ENCODE measurements at regions not wholly inside any gene's neighbourhood (a gene's known extent, or its start where the extent isn't known, plus 50 kb on each side); places are given as distances from the start of the nearest gene placed in this dataset.

GRCh38 chr1:190906206-190906725, 428.6 kb upstream of the BRINP3 start:
- H3K27ac ChIP-seq = no peak overlapping the region
- H3K27me3 ChIP-seq = no peaks in the 10 kb centered on the region
- no peaks in the 10 kb centered on the region for H3K4me1 ChIP-seq
- H3K36me3 ChIP-seq = no peaks in the 10 kb centered on the region
- H3K9me3 ChIP-seq = no peaks in the 10 kb centered on the region
- no peak for TF ChIP-seq CTCF (IDR thresholded peaks at IDR 0.05)
- no peak overlapping the region for H3K4me3 ChIP-seq
- DNase-seq (ENCODE audit: low spot score) = no peak

DNA sequence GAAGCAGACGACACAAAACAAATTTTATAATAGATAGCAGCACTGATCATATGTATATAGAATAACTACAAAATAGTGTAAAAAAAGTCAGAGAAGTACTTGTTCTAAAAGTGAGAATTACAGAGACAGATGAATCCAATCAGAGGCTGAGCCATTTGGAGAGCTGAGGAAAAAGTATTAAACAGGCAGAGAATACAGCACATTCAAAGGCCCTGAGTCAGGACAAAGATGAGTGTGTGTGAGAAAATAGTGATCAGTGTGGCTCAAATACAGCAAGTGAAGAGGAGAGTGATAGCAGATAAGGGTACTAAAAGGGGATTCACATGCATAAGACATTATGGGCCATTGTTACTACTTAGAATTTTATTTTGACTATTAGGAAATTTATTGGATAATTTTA, 430.6 kb upstream of the BRINP3 start:
- Histone ChIP-seq H3K36me3 (no peaks in the 10 kb centered on the region), H3K27me3 (no peaks in the 10 kb centered on the region), H3K4me3 (no peak overlapping the region), H3K4me1 (no peaks in the 10 kb centered on the region), H3K9me3 (no peaks in the 10 kb centered on the region), H3K27ac (no peak overlapping the region)
- TF ChIP-seq CTCF (IDR thresholded peaks at IDR 0.05) = no peak
- no peak for DNase-seq (ENCODE audit: low spot score)

DNA sequence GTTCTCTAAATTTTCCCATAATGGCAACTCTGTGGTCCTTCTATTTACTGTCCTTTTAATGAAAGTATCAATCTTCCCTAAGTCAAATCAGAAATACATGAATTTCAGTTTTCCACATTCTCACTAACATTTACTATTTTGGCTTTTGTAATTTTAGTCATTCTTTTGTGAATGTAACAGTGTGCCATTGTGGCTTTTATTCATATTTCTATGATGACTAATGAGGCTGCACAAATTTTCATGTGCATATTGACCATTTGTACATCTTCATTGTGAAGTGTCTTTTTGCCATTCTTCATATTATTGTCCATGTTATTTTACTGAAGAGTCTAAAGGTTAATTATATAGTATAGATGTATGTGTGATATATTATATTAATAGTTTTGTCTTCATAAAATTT, 431.0 kb upstream of the BRINP3 start:
- Histone ChIP-seq H3K9me3 (no peaks in the 10 kb centered on the region), H3K36me3 (no peaks in the 10 kb centered on the region), H3K4me1 (no peaks in the 10 kb centered on the region), H3K4me3 (no peak overlapping the region), H3K27ac (no peak overlapping the region), H3K27me3 (no peaks in the 10 kb centered on the region)
- DNase-seq (ENCODE audit: low spot score) = no peak
- TF ChIP-seq CTCF (IDR thresholded peaks at IDR 0.05) = no peak

- no peak for TF ChIP-seq CTCF (IDR thresholded peaks at IDR 0.05)
- H3K4me1 ChIP-seq = no peaks in the 10 kb centered on the region
- no peaks in the 10 kb centered on the region for H3K27me3 ChIP-seq
- no peak overlapping the region for H3K27ac ChIP-seq
- no peak overlapping the region for H3K4me3 ChIP-seq
- DNase-seq (ENCODE audit: low spot score) = no peak
- no peaks in the 10 kb centered on the region for H3K36me3 ChIP-seq
- no peaks in the 10 kb centered on the region for H3K9me3 ChIP-seq
These were observed 458.3 kb upstream of the BRINP3 start for GRCh38 chr1:190935925-190936324.

DNA sequence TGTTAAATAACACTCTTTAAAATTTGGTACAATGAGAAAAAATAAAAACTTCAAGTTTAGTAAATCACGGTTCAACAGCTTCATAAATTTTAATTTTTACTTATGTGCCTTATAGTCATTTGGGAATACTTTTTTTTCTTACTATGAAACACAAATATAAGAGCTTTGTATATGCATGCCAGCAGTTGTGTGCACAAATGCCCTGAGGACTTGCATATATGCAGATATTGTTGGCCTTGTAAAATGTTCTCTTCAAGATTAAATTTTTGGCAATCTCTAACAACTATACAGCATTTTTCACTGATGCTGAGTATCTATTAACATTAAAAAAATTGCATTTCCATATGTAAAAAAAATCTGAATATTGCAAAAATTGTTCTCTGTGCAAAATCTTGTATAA, 458.7 kb upstream of the BRINP3 start:
- H3K27ac ChIP-seq = no peak overlapping the region
- H3K4me1 ChIP-seq = no peaks in the 10 kb centered on the region
- DNase-seq (ENCODE audit: low spot score) = no peak
- H3K27me3 ChIP-seq = no peaks in the 10 kb centered on the region
- no peak for TF ChIP-seq CTCF (IDR thresholded peaks at IDR 0.05)
- H3K36me3 ChIP-seq = no peaks in the 10 kb centered on the region
- H3K9me3 ChIP-seq = no peaks in the 10 kb centered on the region
- H3K4me3 ChIP-seq = no peak overlapping the region

GRCh38 chr1:190940951-190941350, 463.3 kb upstream of the BRINP3 start:
- Histone ChIP-seq H3K27ac (no peak overlapping the region), H3K27me3 (no peaks in the 10 kb centered on the region), H3K36me3 (no peaks in the 10 kb centered on the region), H3K4me1 (no peaks in the 10 kb centered on the region), H3K4me3 (no peak overlapping the region), H3K9me3 (no peaks in the 10 kb centered on the region)
- no peak for TF ChIP-seq CTCF (IDR thresholded peaks at IDR 0.05)
- DNase-seq (ENCODE audit: low spot score) = no peak

Measured in right atrium auricular region (tissue), 2 donors.